ENCODE measurements at regions not wholly inside any gene's neighbourhood (a gene's known extent, or its start where the extent isn't known, plus 50 kb on each side); places are given as distances from the start of the nearest gene placed in this dataset.

GRCh38 chr3:135598597-135598996 lies 366.9 kb upstream of the PPP2R3A start:
- TF ChIP-seq CTCF (conservative IDR thresholded peaks at IDR 0.05; ENCODE audit: low read length) (no peak), EZH2phosphoT487 (IDR thresholded peaks at IDR 0.05; ENCODE audit: borderline replicate concordance, low read depth, low read length) (no peak)

Measured in OCI-LY7 (cell line).